Lower leg skin (tissue), 4 donors: ENCODE measurements at regions not wholly inside any gene's neighbourhood (a gene's known extent, or its start where the extent isn't known, plus 50 kb on each side); places are given as distances from the start of the nearest gene placed in this dataset.

Source experiments
- DNase-seq, 2 donors: peaks; one replicate each; pipeline ENCODE4 v3.0.0-alpha.2; 2019; ENCODE audit warnings: low spot score in 2 of 2
- H3K4me3 ChIP-seq: fragments of 200-600 bp; sonication (generic); 2 replicates; pipeline ENCODE4 v1.5.1; 2017; ENCODE audit warnings: mild to moderate bottlenecking, low read depth; ENCODE audit not compliant: poor library complexity, severe bottlenecking
- POLR2A ChIP-seq, 2 donors: fragments of 450-650 bp; IDR thresholded peaks; one replicate each; pipeline ENCODE4 v1.6.1; 2016 to 2017; ENCODE audit warnings: antibody characterized with exemption in 2 of 2, mild to moderate bottlenecking in 1 of 2, moderate library complexity in 1 of 2
- WGBS, 2 donors: methylation state at CpG; one replicate each; pipeline ENCODE4 v1.1.5; 2018; 5-methylcytosine and 5-hydroxymethylcytosine counted together
- intact Hi-C: fragments of 100-400 bp; cut with DNase I; formaldehyde crosslinking; loops from one replicate; pipeline ENCODE4 v1.15.0; 2023; ENCODE audit warnings: low total_unique reads
- TF ChIP-seq, protein P1 (sequence below), 3 donors: fragments of 450-650 bp; IDR thresholded peaks; one replicate each; pipeline ENCODE4 v1.5.1; 2016; ENCODE audit warnings: antibody characterized with exemption in 3 of 3, mild to moderate bottlenecking in 3 of 3, moderate library complexity in 2 of 3

DNA sequence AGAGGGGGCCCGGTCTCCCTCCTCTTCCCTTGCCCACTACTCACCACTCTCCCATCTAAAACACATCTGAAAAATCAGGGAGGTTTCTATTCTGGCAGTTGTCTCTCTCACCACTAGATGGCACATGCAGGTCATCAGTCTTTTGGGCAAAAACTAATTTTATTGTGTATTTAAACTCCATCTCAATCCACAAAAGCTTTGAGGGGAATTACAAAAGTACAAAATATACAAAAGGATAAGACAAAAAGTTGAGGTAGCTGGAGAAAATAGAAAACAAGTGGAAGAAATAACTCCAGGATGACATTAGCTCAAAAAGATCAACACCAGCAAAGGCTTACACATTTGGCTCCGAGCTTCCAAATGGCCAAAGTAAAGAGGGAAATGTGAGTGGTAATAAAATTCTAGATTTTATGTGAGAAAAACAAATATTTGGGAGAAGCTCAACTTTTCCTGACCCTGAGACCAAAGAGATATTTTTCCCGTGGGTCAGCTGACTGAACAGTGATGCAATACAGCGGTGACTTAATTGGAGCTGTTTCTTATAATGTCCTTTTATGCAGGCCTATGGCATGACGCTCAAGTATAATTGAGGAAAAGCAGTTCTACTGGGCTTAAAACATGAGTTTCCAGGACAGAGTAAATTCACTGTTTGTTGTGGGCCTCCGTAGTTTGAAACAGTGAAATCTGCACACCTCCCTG is 79.8 kb upstream of the CHD6 start:
- intact Hi-C loops: no loop called here
- DNase-seq: no peak
- 75 to 76% methylated on average over 6 of the region's 6 CpGs for WGBS, 2 donors
- TF ChIP-seq, protein P1, sequence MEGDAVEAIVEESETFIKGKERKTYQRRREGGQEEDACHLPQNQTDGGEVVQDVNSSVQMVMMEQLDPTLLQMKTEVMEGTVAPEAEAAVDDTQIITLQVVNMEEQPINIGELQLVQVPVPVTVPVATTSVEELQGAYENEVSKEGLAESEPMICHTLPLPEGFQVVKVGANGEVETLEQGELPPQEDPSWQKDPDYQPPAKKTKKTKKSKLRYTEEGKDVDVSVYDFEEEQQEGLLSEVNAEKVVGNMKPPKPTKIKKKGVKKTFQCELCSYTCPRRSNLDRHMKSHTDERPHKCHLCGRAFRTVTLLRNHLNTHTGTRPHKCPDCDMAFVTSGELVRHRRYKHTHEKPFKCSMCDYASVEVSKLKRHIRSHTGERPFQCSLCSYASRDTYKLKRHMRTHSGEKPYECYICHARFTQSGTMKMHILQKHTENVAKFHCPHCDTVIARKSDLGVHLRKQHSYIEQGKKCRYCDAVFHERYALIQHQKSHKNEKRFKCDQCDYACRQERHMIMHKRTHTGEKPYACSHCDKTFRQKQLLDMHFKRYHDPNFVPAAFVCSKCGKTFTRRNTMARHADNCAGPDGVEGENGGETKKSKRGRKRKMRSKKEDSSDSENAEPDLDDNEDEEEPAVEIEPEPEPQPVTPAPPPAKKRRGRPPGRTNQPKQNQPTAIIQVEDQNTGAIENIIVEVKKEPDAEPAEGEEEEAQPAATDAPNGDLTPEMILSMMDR (IDR thresholded peaks at IDR 0.05): no peak
- TF ChIP-seq POLR2A (IDR thresholded peaks at IDR 0.05): no peak
- no peak overlapping the region for H3K4me3 ChIP-seq

DNA sequence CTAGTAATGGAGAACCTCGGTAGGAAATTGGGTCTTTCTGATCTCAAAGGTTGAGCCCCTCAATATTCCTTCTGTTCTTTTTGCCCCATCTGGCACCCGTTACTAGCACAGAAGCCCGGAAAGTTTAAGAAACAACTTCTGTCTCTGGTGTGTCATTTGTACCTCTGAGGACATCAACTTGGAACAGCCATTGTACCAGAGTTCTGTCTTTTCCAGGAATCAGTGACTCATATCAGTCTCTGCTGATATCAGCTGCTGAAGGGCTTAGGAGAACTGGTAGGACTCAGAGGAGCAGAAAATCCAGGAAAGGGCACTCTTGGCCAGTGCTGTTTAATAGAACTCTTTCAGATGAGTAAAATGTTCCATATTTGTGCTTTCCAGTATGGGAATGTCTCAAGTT is 78.3 kb upstream of the CHD6 start:
- TF ChIP-seq POLR2A (IDR thresholded peaks at IDR 0.05): no peak
- TF ChIP-seq, protein P1 (IDR thresholded peaks at IDR 0.05): no peak
- WGBS, 2 donors: 49 to 51% methylated on average over 3 of the region's 3 CpGs
- no peak overlapping the region for H3K4me3 ChIP-seq
- DNase-seq: peak in 1 of 2 donors; percentile 34
- intact Hi-C loops: no loop called here

DNA sequence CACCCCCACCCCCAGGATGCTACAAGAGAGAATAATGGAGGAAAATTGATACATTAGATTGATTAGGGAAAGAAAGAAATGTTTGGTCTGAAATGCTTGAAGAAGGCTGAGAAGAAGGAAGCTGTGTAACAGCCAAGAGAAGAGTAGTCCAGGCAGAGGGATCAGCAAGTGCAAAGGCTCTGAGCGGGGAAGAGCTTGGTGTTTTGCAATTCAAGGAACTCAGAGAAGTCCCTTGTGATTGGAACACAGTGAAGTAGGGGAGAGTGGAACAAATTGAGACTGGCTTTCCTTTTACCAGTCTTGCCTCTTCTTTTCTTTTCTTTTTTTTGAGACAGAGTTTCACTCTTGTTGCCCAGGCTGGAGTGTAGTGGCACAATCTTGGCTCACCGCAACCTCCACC is 76.6 kb upstream of the CHD6 start:
- no peak for DNase-seq
- H3K4me3 ChIP-seq: no peak overlapping the region
- intact Hi-C loops: no loop called here
- TF ChIP-seq POLR2A (IDR thresholded peaks at IDR 0.05): no peak
- TF ChIP-seq, protein P1 (IDR thresholded peaks at IDR 0.05): no peak
- 92 to 94% methylated on average over 2 of the region's 2 CpGs for WGBS, 2 donors

DNA sequence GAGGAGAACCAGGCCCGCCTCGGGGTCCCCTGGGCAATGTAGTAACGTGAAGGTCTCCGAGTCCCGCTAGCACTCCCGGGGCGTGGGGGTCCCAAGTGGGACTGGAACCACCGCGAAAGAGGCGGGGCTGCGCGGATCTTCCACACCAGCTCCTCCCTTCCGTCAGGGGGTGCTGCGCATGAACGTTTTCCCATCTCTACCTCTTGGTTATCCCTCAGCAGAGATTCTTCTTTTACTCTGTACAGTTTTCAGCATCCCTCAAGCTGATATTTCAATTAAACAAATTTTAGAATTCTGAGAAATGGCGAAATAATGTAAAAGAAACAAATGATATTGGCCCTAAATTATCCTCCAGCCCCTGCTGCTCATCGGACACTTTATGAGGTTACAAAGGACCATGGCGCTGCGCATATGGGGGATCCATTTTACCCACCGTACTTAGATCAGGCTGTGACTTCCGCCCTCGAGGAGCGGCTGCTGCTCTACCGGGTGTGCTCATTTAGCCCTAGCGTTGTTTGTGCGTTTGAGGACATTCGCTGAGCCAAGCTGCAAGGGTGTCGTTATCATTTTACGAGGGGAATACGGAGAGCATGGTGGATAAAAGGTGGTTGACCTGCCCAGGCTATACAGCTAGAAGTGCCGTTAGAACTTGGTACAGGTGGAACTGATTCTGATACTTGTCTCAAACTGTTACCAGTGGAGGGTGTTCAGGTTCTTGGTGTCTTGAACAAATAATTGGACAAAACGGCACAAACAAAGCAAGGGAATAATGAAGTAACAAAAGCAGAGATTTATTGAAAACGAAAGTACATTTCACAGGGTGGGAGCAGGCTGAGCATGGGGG is 75.2 kb upstream of the CHD6 start:
- H3K4me3 ChIP-seq: peak overlapping the region; percentile 53
- peak; percentile 79 to 95 for DNase-seq
- TF ChIP-seq POLR2A (IDR thresholded peaks at IDR 0.05): no peak
- TF ChIP-seq, protein P1 (IDR thresholded peaks at IDR 0.05): no peak
- intact Hi-C loops: no loop called here
- WGBS, 2 donors: 1% methylated on average over 29 to 33 of the region's 33 CpGs

DNA sequence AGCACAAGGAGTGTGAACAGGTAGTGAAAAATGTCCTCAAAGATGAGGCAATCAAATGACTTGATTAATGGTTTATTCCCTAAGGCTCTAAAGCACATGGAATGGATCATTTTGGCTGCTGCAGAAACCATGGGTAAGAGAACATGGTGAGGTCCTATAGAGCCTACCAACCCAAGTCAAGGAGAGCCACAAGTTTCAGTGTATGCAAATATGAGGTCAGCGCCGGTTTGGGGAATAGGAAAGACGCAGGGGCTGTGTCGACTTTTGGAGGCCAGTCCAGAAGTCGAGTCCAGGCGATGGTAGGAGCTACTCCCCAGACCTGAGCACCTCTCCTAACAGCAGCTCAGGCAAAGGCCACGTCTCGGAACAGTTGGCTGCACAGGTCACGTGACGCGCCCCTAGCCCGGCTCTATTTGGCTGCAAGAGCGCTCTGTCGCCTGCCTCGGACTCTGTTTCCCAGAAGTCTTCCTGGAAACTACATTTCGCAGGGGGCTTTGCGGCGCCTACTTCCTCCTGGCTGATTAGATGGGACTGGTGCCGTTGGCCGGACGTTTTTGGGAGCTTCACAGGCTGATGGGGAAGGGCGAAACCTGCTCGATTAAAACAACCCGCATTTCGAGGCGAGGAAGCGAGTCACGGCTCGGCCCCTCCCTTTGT is 74.4 kb upstream of the CHD6 start:
- 7 to 9% methylated on average over 25 to 26 of the region's 29 CpGs for WGBS, 2 donors
- H3K4me3 ChIP-seq: peak overlapping the region; percentile 53
- TF ChIP-seq POLR2A (IDR thresholded peaks at IDR 0.05): no peak
- TF ChIP-seq, protein P1 (IDR thresholded peaks at IDR 0.05): no peak
- intact Hi-C loops: no loop called here
- peak; percentile 85 to 97 for DNase-seq
